ENCODE measurements at regions not wholly inside any gene's neighbourhood (a gene's known extent, or its start where the extent isn't known, plus 50 kb on each side); places are given as distances from the start of the nearest gene placed in this dataset.

DNA sequence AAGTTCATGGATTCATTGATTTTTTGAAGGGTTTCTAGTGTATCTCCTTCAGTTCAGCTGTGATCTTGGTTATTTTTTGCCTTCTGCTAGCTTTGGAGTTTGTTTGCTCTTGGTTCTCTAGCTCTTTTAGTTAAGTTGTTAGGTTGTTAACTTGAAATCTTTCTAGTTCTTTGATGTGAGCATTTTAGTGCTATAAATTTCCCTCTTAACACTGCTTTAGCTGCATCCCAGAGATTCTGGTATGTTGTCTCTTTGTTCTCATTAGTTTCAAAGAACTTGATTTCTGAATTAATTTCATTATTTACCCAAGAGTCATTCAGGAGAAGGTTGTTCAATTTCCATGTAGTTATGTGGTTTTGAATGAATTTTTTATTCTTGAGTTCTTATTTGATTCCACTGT lies 210.6 kb downstream of the IRS1 start:
- H3K27me3 ChIP-seq (ENCODE audit: insufficient read depth, poor library complexity, severe bottlenecking), result no peaks in the 10 kb centered on the region
- no peak for TF ChIP-seq CTCF (IDR thresholded peaks at IDR 0.05; ENCODE audit: insufficient read depth, low read length)
- no peak for TF ChIP-seq SPI1 (IDR thresholded peaks at IDR 0.05; ENCODE audit: borderline replicate concordance, low read depth)
- TF ChIP-seq, protein P1, sequence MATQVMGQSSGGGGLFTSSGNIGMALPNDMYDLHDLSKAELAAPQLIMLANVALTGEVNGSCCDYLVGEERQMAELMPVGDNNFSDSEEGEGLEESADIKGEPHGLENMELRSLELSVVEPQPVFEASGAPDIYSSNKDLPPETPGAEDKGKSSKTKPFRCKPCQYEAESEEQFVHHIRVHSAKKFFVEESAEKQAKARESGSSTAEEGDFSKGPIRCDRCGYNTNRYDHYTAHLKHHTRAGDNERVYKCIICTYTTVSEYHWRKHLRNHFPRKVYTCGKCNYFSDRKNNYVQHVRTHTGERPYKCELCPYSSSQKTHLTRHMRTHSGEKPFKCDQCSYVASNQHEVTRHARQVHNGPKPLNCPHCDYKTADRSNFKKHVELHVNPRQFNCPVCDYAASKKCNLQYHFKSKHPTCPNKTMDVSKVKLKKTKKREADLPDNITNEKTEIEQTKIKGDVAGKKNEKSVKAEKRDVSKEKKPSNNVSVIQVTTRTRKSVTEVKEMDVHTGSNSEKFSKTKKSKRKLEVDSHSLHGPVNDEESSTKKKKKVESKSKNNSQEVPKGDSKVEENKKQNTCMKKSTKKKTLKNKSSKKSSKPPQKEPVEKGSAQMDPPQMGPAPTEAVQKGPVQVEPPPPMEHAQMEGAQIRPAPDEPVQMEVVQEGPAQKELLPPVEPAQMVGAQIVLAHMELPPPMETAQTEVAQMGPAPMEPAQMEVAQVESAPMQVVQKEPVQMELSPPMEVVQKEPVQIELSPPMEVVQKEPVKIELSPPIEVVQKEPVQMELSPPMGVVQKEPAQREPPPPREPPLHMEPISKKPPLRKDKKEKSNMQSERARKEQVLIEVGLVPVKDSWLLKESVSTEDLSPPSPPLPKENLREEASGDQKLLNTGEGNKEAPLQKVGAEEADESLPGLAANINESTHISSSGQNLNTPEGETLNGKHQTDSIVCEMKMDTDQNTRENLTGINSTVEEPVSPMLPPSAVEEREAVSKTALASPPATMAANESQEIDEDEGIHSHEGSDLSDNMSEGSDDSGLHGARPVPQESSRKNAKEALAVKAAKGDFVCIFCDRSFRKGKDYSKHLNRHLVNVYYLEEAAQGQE (IDR thresholded peaks at IDR 0.05; ENCODE audit: insufficient replicate concordance, low read depth), result no peak
- H3K27ac ChIP-seq (replicated peaks), result no peak overlapping the region
- no peak for DNase-seq (ENCODE audit: low read depth in 1 of 2, low spot score in 1 of 2)
- no peak overlapping the region for H3K4me3 ChIP-seq (replicated peaks; ENCODE audit: insufficient read depth, low read length)

GRCh38 chr2:226585130-226585561 lies 214.5 kb downstream of the IRS1 start:
- H3K27me3 ChIP-seq (ENCODE audit: insufficient read depth, poor library complexity, severe bottlenecking), result no peaks in the 10 kb centered on the region
- no peak for DNase-seq (ENCODE audit: low read depth in 1 of 2, low spot score in 1 of 2)
- TF ChIP-seq POLR2AphosphoS5 (IDR thresholded peaks at IDR 0.05; ENCODE audit: low read depth) (no peak), SPI1 (IDR thresholded peaks at IDR 0.05; ENCODE audit: borderline replicate concordance, low read depth) (no peak), CTCF (IDR thresholded peaks at IDR 0.05; ENCODE audit: insufficient read depth, low read length) (no peak), GABPA (IDR thresholded peaks at IDR 0.05; ENCODE audit: low read depth) (no peak)
- TF ChIP-seq, protein P1 (IDR thresholded peaks at IDR 0.05; ENCODE audit: insufficient replicate concordance, low read depth), result no peak
- no peak overlapping the region for H3K4me3 ChIP-seq (replicated peaks; ENCODE audit: insufficient read depth, low read length)
- no peak overlapping the region for H3K27ac ChIP-seq (replicated peaks)

DNA sequence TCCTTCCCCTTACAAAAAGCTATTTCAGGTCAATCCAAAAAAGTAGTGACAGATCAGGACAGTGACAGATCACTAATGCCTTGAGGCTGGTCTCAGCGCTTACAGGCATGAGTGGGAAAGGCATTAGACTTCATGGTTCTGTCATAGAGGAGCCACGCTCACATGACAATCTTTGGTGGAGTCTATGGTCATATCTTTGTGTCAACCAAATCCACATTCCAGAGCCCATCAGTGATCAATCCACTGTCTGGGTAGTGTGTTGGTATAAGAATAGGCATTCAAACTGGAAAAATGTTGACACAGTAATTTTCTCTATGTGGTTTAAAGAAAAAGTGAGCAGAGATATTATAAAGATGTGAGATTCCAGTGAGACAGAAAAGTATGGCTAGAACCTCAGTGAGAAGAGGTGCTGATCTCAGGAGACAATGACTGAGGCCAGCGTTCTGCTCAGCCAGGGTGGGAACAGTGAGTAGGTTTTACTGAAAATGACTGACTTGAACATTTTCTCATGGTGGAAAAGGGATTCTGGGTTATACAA lies 215.0 kb downstream of the IRS1 start:
- Histone ChIP-seq H3K27me3 (ENCODE audit: insufficient read depth, poor library complexity, severe bottlenecking) (no peaks in the 10 kb centered on the region), H3K4me3 (replicated peaks; ENCODE audit: insufficient read depth, low read length) (no peak overlapping the region), H3K27ac (replicated peaks) (no peak overlapping the region)
- TF ChIP-seq GABPA (IDR thresholded peaks at IDR 0.05; ENCODE audit: low read depth) (no peak), SPI1 (IDR thresholded peaks at IDR 0.05; ENCODE audit: borderline replicate concordance, low read depth) (no peak), POLR2AphosphoS5 (IDR thresholded peaks at IDR 0.05; ENCODE audit: low read depth) (no peak), CTCF (IDR thresholded peaks at IDR 0.05; ENCODE audit: insufficient read depth, low read length) (no peak)
- TF ChIP-seq, protein P1 (IDR thresholded peaks at IDR 0.05; ENCODE audit: insufficient replicate concordance, low read depth), result no peak
- no peak for DNase-seq (ENCODE audit: low read depth in 1 of 2, low spot score in 1 of 2)
